ENCODE measurements at regions not wholly inside any gene's neighbourhood (a gene's known extent, or its start where the extent isn't known, plus 50 kb on each side); places are given as distances from the start of the nearest gene placed in this dataset.

DNA sequence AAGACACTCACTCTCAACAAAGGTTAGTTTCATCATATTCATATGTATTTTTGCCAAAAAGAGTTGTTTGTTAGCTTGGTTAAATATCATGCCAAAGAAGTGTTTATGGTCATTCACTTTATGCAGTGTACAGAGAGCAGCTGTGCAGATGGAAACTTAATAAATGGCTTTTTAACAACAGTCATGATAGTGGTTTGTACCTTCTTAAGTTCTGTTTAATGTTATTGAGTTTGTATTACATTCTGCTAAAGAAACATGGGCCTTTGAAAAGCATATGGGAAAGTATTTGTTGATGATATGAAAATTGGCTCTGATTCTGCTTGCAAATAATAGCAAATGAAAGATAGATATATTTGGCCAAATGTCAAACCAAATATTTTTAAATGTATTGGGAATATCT, 607.3 kb downstream of the NCAM2 start:
- no peak for DNase-seq (ENCODE audit: low read depth)
- TF ChIP-seq, protein P1, sequence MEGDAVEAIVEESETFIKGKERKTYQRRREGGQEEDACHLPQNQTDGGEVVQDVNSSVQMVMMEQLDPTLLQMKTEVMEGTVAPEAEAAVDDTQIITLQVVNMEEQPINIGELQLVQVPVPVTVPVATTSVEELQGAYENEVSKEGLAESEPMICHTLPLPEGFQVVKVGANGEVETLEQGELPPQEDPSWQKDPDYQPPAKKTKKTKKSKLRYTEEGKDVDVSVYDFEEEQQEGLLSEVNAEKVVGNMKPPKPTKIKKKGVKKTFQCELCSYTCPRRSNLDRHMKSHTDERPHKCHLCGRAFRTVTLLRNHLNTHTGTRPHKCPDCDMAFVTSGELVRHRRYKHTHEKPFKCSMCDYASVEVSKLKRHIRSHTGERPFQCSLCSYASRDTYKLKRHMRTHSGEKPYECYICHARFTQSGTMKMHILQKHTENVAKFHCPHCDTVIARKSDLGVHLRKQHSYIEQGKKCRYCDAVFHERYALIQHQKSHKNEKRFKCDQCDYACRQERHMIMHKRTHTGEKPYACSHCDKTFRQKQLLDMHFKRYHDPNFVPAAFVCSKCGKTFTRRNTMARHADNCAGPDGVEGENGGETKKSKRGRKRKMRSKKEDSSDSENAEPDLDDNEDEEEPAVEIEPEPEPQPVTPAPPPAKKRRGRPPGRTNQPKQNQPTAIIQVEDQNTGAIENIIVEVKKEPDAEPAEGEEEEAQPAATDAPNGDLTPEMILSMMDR (IDR thresholded peaks at IDR 0.05; ENCODE audit: insufficient read depth, low read depth, low read length, missing control alignments) = no peak
- no peak overlapping the region for H3K4me3 ChIP-seq (ENCODE audit: low read depth, low read length)

DNA sequence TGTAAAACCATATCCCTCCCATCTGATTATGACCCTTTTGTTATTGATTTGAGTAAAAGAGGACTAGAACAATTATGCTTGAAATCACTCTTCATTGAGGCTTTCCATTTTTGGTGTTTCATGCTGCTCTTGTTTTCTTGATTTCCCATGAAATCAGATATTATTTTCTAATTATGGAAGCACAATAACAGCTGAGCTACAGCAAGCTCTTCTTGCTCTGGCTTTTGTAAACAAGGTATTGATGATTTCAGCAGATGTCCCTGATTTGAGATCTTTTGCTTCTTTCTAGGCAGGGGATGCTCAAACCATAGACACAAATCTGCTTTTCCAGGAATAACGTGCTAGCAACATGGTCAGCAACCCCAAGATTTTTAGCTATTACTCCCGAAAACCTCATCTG, 607.8 kb downstream of the NCAM2 start:
- no peak for DNase-seq (ENCODE audit: low read depth)
- TF ChIP-seq, protein P1 (IDR thresholded peaks at IDR 0.05; ENCODE audit: insufficient read depth, low read depth, low read length, missing control alignments) = no peak
- no peak overlapping the region for H3K4me3 ChIP-seq (ENCODE audit: low read depth, low read length)

DNA sequence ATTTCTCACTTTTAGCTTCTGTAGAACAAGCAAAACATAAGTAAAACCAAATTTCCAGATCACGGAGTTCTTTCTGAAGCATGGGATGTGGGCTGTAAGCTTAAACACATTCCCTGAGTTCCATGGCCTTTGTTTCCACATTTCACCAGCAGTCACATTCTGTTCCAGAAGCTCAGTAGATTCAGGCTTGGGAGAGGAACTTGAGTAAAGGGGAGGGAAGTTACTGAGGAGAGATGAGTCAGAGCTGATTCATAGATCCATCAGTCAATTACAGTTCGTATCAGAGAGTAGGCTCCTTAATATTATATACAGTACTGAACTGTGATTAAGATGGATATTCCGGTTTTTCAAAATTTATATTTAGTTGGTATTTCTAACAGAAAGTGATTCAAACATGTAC, 614.3 kb downstream of the NCAM2 start:
- H3K4me3 ChIP-seq (ENCODE audit: low read depth, low read length) = no peak overlapping the region
- no peak for DNase-seq (ENCODE audit: low read depth)
- TF ChIP-seq, protein P1 (IDR thresholded peaks at IDR 0.05; ENCODE audit: insufficient read depth, low read depth, low read length, missing control alignments) = no peak

DNA sequence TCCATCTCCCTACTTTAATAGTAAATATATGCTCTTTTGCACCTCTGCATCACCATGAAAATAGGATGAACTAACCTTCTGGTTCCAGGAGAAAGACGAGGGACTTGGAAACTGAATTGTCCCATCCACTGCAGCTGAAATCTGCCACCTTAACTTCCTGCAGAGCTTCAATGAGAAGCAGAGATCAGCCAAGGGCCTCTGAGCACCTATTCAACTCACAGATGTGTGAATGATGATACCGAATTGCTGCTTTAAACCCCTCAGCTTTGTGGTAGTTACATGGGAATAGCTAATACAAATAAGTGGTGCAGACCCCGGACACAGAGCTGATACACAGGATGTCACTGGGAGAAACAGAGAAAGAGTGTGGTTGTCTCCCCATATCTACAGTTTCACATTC, 616.8 kb downstream of the NCAM2 start:
- DNase-seq (ENCODE audit: low read depth) = no peak
- H3K4me3 ChIP-seq (ENCODE audit: low read depth, low read length) = no peak overlapping the region
- TF ChIP-seq, protein P1 (IDR thresholded peaks at IDR 0.05; ENCODE audit: insufficient read depth, low read depth, low read length, missing control alignments) = no peak

DNA sequence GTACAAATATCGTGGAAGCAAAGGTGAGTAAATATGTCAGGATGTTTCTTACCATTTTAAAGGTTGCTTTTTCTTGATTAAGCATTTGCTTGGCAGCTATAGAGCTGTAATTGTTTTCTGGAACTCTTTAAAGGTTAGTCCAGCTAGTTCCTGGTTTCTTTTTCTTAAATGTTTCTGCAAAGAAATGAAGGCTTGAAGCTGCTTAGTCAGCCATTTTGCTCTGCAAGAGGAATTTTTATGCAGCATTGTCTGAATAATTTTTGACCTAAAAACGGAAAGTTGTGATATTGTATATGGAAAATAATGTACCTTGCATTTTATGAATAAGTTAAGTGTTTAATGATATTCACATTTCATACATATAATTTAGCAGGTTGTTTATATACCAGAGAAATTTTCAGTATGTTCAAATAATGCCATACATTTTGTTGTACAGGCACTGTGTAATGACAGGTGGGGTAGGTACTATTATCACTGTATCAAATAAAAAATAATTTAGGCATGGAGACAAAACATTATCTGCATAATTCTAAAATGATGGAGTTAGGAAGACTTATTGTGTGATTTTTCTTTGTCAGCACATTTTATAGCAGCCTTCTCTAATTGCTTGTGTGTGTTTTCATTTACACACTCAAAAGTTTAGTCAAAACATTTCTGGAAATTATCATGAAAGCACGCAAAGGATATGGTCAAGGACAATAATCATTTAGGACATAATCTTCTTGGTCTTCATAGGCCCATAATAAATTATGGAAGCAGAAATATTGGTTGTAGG, 624.4 kb downstream of the NCAM2 start:
- DNase-seq (ENCODE audit: low read depth) = no peak
- H3K4me3 ChIP-seq (ENCODE audit: low read depth, low read length) = no peak overlapping the region
- TF ChIP-seq, protein P1 (IDR thresholded peaks at IDR 0.05; ENCODE audit: insufficient read depth, low read depth, low read length, missing control alignments) = no peak

DNA sequence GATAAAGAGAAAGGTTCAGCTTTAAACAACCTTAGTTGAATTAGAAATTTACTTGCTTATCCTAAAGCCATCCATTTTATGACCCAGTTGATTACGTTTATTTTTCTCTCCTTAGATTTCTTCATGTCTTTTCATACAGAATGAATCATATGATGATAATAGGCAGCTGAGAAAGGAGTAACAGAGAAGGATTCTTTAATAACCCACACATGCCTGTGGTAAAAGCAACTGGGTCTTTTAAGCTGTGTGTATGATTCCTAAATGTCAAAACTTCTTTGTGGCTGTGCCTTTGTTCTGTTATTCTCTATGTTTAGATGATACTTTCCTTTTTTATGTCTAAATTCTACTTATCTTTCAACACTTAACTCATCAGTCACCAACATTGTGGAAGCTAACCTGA, 626.5 kb downstream of the NCAM2 start:
- no peak overlapping the region for H3K4me3 ChIP-seq (ENCODE audit: low read depth, low read length)
- no peak for DNase-seq (ENCODE audit: low read depth)
- TF ChIP-seq, protein P1 (IDR thresholded peaks at IDR 0.05; ENCODE audit: insufficient read depth, low read depth, low read length, missing control alignments) = no peak

DNA sequence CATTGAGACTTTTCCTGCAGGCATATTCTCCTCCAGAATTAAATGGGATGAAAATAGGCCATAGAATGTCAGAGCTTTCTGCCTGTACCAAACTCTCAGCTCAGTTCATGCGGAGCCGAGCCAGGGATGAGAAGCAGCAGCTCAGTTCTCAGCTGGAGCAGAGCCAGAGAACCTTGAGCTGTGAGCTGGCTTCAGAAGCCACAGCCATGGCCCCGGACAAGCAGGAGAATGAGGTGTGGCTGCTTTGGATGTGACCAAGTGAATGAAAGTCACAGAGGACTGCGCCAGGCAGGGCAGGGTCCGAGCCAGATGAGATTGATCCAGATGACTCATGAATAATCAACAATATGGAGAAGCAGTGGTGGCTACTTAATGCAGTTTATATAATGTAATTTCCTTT, 633.8 kb downstream of the NCAM2 start:
- no peak overlapping the region for H3K4me3 ChIP-seq (ENCODE audit: low read depth, low read length)
- TF ChIP-seq, protein P1 (IDR thresholded peaks at IDR 0.05; ENCODE audit: insufficient read depth, low read depth, low read length, missing control alignments) = no peak
- no peak for DNase-seq (ENCODE audit: low read depth)
